PC-3 (cell line): ENCODE measurements at regions not wholly inside any gene's neighbourhood (a gene's known extent, or its start where the extent isn't known, plus 50 kb on each side); places are given as distances from the start of the nearest gene placed in this dataset.

Source experiments
- ATAC-seq: fragments of 200-7000 bp; cut with Tn5 transposase; 2 replicates; pipeline ENCODE4 v1.9.1; 2020; ENCODE audit warnings: mild to moderate bottlenecking, moderate library complexity
- BruUV-seq: library from RNA; stranded (reverse); fragments of 400-500 nt; replicated peaks from 2 replicates; lab custom pipeline; 2021; lab: Mats Ljungman, UMichigan
- CTCF ChIA-PET: fragments of 300-600 bp; sonication (Branson Sonifier 250); formaldehyde crosslinking; loops from one replicate; lab custom pipeline; 2022; ENCODE audit warnings: antibody characterized with exemption; lab: Charles Lee
- POLR2A ChIA-PET: fragments of 300-600 bp; sonication (Branson Sonifier 250); formaldehyde crosslinking; loops from one replicate; lab custom pipeline; 2022; ENCODE audit warnings: antibody characterized with exemption; ENCODE audit not compliant: unreplicated experiment; lab: Charles Lee
- DNase-seq: peaks from one replicate; pipeline ENCODE4 v3.0.0-alpha.2; 2015
- H2AFZ ChIP-seq: fragments of 300-600 bp; sonication (generic); 2 replicates; pipeline ENCODE4 v1.6.0; 2016; ENCODE audit warnings: antibody characterized with exemption, low read length
- H3F3A ChIP-seq: fragments of 300-600 bp; sonication (generic); one replicate; pipeline ENCODE4 v1.6.0; 2017; ENCODE audit warnings: antibody characterized with exemption, low read length, control low read depth, mild to moderate bottlenecking; ENCODE audit not compliant: unreplicated experiment
- H3K27ac ChIP-seq: fragments of 300-600 bp; sonication (generic); 2 replicates; pipeline ENCODE4 v1.5.1; 2016; ENCODE audit warnings: mild to moderate bottlenecking, low read length
- H3K27me3 ChIP-seq: fragments of 300-600 bp; sonication (generic); 2 replicates; pipeline ENCODE4 v1.6.1; 2016; ENCODE audit warnings: low read length, mixed read lengths
- H3K36me3 ChIP-seq: fragments of 300-600 bp; sonication (generic); 2 replicates; pipeline ENCODE4 v1.6.1; 2016; ENCODE audit warnings: low read depth, mixed run types, low read length, mixed read lengths
- H3K4me1 ChIP-seq: fragments of 300-600 bp; sonication (generic); 2 replicates; pipeline ENCODE4 v1.5.1; 2016; ENCODE audit warnings: low read length; ENCODE audit not compliant: insufficient read depth
- H3K4me2 ChIP-seq: fragments of 300-600 bp; sonication (generic); 2 replicates; pipeline ENCODE4 v1.6.0; 2016; ENCODE audit warnings: low read length
- H3K4me3 ChIP-seq: fragments of 300-600 bp; sonication (generic); 2 replicates; pipeline ENCODE4 v1.5.1; 2016; ENCODE audit warnings: mild to moderate bottlenecking, low read length, mixed read lengths
- H3K79me2 ChIP-seq: fragments of 300-600 bp; sonication (generic); 2 replicates; pipeline ENCODE4 v1.6.1; 2017; ENCODE audit warnings: low read length, mixed read lengths
- H3K9ac ChIP-seq: fragments of 300-600 bp; sonication (generic); 2 replicates; pipeline ENCODE4 v1.6.0; 2016; ENCODE audit warnings: mild to moderate bottlenecking, low read length
- H3K9me2 ChIP-seq: fragments of 300-600 bp; sonication (generic); replicated peaks from 2 replicates; pipeline ENCODE4 v1.6.1; 2016; ENCODE audit warnings: mixed run types, low read length, mixed read lengths
- H3K9me3 ChIP-seq: fragments of 300-600 bp; sonication (generic); 2 replicates; pipeline ENCODE4 v1.6.1; 2016; ENCODE audit warnings: low read length, mixed read lengths
- H4K20me1 ChIP-seq: fragments of 300-600 bp; sonication (generic); 2 replicates; pipeline ENCODE4 v1.6.1; 2016; ENCODE audit warnings: low read length, mixed read lengths
- CTCF ChIP-seq: fragments of 300-600 bp; sonication (generic); conservative IDR thresholded peaks from 2 replicates; pipeline ENCODE4 v1.5.1; 2017; ENCODE audit warnings: antibody characterized with exemption, low read depth, mild to moderate bottlenecking, low read length
- EZH2 ChIP-seq: fragments of 300-600 bp; sonication (generic); IDR thresholded peaks from one replicate; pipeline ENCODE4 v1.6.1; 2017; ENCODE audit warnings: antibody characterized with exemption, mild to moderate bottlenecking, low read length; ENCODE audit not compliant: unreplicated experiment
- EZH2phosphoT487 ChIP-seq: fragments of 300-600 bp; sonication (generic); IDR thresholded peaks from 2 replicates; pipeline ENCODE4 v1.6.1; 2018; ENCODE audit warnings: mild to moderate bottlenecking, antibody characterized with exemption, low read length, borderline replicate concordance
- intact Hi-C: fragments of 100-400 bp; cut with micrococcal nuclease; formaldehyde crosslinking; loops from 2 replicates; pipeline ENCODE4 v1.9.0; 2023

GRCh38 chr6:14320332-14320731 is 202.8 kb downstream of the CD83 start:
- BruUV-seq = no TSS peak
- peaks cover 14% of the 10 kb centered on the region for H3K4me1 ChIP-seq
- intact Hi-C loops = loop anchor here (5.0 kb wide), 1 partner anchor 108 kb away; no protein-coding TSS in a partner anchor
- no peak overlapping the region for H2AFZ ChIP-seq
- H4K20me1 ChIP-seq = no peaks in the 10 kb centered on the region
- no peak overlapping the region for H3K4me2 ChIP-seq
- DNase-seq = no peak
- H3K9me3 ChIP-seq = no peaks in the 10 kb centered on the region
- TF ChIP-seq CTCF (no peak), EZH2phosphoT487 (no peak), EZH2 (no peak)
- no peak for ATAC-seq
- H3F3A ChIP-seq = no peaks in the 10 kb centered on the region
- no peak overlapping the region for H3K4me3 ChIP-seq
- no peak overlapping the region for H3K9ac ChIP-seq
- no peak overlapping the region for H3K27ac ChIP-seq
- no peaks in the 10 kb centered on the region for H3K36me3 ChIP-seq
- CTCF ChIA-PET = no interaction called here
- no peaks in the 10 kb centered on the region for H3K27me3 ChIP-seq
- POLR2A ChIA-PET = no interaction called here
- no peaks in the 10 kb centered on the region for H3K79me2 ChIP-seq
- no peaks in the 10 kb centered on the region for H3K9me2 ChIP-seq

GRCh38 chr6:14321992-14322772 is 204.6 kb downstream of the CD83 start:
- no peak overlapping the region for H3K9ac ChIP-seq
- ChIA-PET POLR2A (interaction anchor here (0.6 kb wide), 1 partner anchor 636 kb away, joined by 3 read pairs; no protein-coding TSS in a partner anchor), CTCF (no interaction called here)
- intact Hi-C loops = loop anchor here (5.0 kb wide), 1 partner anchor 110 kb away; no protein-coding TSS in a partner anchor
- H3K9me3 ChIP-seq = no peaks in the 10 kb centered on the region
- no peaks in the 10 kb centered on the region for H3K79me2 ChIP-seq
- H3K4me1 ChIP-seq = peaks cover 6% of the 10 kb centered on the region; the same call in 1 of the 2 replicates
- H3K27me3 ChIP-seq = no peaks in the 10 kb centered on the region
- no TSS peak for BruUV-seq
- H3K4me2 ChIP-seq = no peak overlapping the region
- no peak overlapping the region for H3K4me3 ChIP-seq
- DNase-seq (peak; percentile 34), ATAC-seq (peak; percentile 62; the same call in 1 of the 2 replicates)
- H4K20me1 ChIP-seq = no peaks in the 10 kb centered on the region
- H2AFZ ChIP-seq = no peak overlapping the region
- no peaks in the 10 kb centered on the region for H3K36me3 ChIP-seq
- no peak for TF ChIP-seq EZH2
- TF ChIP-seq CTCF = peak; percentile 43
- H3F3A ChIP-seq = no peaks in the 10 kb centered on the region
- H3K27ac ChIP-seq = no peak overlapping the region
- H3K9me2 ChIP-seq = no peaks in the 10 kb centered on the region

- H3K36me3 ChIP-seq = no peaks in the 10 kb centered on the region
- ATAC-seq (no peak), DNase-seq (no peak)
- H3F3A ChIP-seq = no peaks in the 10 kb centered on the region
- ChIA-PET CTCF (no interaction called here), POLR2A (no interaction called here)
- no peaks in the 10 kb centered on the region for H3K27me3 ChIP-seq
- H3K4me2 ChIP-seq = no peak overlapping the region
- intact Hi-C loops = loop anchor here (5.0 kb wide), 1 partner anchor 111 kb away; no protein-coding TSS in a partner anchor
- H4K20me1 ChIP-seq = no peaks in the 10 kb centered on the region
- H3K27ac ChIP-seq = no peak overlapping the region
- BruUV-seq = no TSS peak
- no peaks in the 10 kb centered on the region for H3K9me2 ChIP-seq
- no peak overlapping the region for H2AFZ ChIP-seq
- no peaks in the 10 kb centered on the region for H3K79me2 ChIP-seq
- peaks cover 6% of the 10 kb centered on the region; the same call in 1 of the 2 replicates for H3K4me1 ChIP-seq
- H3K9ac ChIP-seq = no peak overlapping the region
- TF ChIP-seq CTCF = no peak
- no peak for TF ChIP-seq EZH2
- TF ChIP-seq EZH2phosphoT487 = no peak
- H3K4me3 ChIP-seq = no peak overlapping the region
- H3K9me3 ChIP-seq = no peaks in the 10 kb centered on the region
Observed at GRCh38 chr6:14322841-14323240, 205.3 kb downstream of the CD83 start.
